SJSA1 (cell line): ENCODE measurements at regions not wholly inside any gene's neighbourhood (a gene's known extent, or its start where the extent isn't known, plus 50 kb on each side); places are given as distances from the start of the nearest gene placed in this dataset.

Source experiments
- DNase-seq, 2 experiments: peaks; one replicate each; pipeline ENCODE4 v3.0.0-alpha.2; 2015 to 2020; ENCODE audit warnings: low spot score in 2 of 2, low read depth in 1 of 2
- H3K27ac ChIP-seq: fragments of 250-450 bp; sonication (Bioruptor Pico); 2 replicates; pipeline ENCODE4 v1.5.1; 2020; ENCODE audit warnings: mild to moderate bottlenecking, moderate library complexity
- H3K27me3 ChIP-seq: fragments of 250-450 bp; sonication (Bioruptor Pico); replicated peaks from 2 replicates; pipeline ENCODE4 v1.5.1; 2020; ENCODE audit warnings: mild to moderate bottlenecking, moderate library complexity
- H3K36me3 ChIP-seq: fragments of 250-450 bp; sonication (Bioruptor Pico); 2 replicates; pipeline ENCODE4 v1.5.1; 2020; ENCODE audit warnings: mild to moderate bottlenecking
- H3K4me1 ChIP-seq: fragments of 250-450 bp; sonication (Bioruptor Pico); replicated peaks from 2 replicates; pipeline ENCODE4 v1.6.1; 2021; ENCODE audit warnings: mild to moderate bottlenecking
- H3K4me3 ChIP-seq: fragments of 250-450 bp; sonication (Bioruptor Pico); 2 replicates; pipeline ENCODE4 v1.5.1; 2020; ENCODE audit warnings: mild to moderate bottlenecking
- H3K9me3 ChIP-seq: fragments of 250-450 bp; sonication (Bioruptor Pico); replicated peaks from 2 replicates; pipeline ENCODE4 v1.5.1; 2020; ENCODE audit warnings: mild to moderate bottlenecking

GRCh38 chr14:56394826-56395530 is 184.6 kb upstream of the TMEM260 start:
- no peak overlapping the region for H3K27ac ChIP-seq
- H3K36me3 ChIP-seq = no peaks in the 10 kb centered on the region
- H3K4me1 ChIP-seq = no peaks in the 10 kb centered on the region
- no peak overlapping the region for H3K4me3 ChIP-seq
- no peaks in the 10 kb centered on the region for H3K27me3 ChIP-seq
- no peaks in the 10 kb centered on the region for H3K9me3 ChIP-seq
- DNase-seq = no peak

GRCh38 chr14:56400109-56400825 is 179.3 kb upstream of the TMEM260 start:
- H3K9me3 ChIP-seq = no peaks in the 10 kb centered on the region
- no peak overlapping the region for H3K27ac ChIP-seq
- DNase-seq = no peak
- H3K4me3 ChIP-seq = no peak overlapping the region
- no peaks in the 10 kb centered on the region for H3K36me3 ChIP-seq
- H3K4me1 ChIP-seq = no peaks in the 10 kb centered on the region
- no peaks in the 10 kb centered on the region for H3K27me3 ChIP-seq

GRCh38 chr14:56412468-56413434 is 166.8 kb upstream of the TMEM260 start:
- no peaks in the 10 kb centered on the region for H3K9me3 ChIP-seq
- DNase-seq = no peak
- no peak overlapping the region for H3K4me3 ChIP-seq
- no peak overlapping the region for H3K27ac ChIP-seq
- H3K36me3 ChIP-seq = no peaks in the 10 kb centered on the region
- H3K4me1 ChIP-seq = no peaks in the 10 kb centered on the region
- H3K27me3 ChIP-seq = no peaks in the 10 kb centered on the region

- Histone ChIP-seq H3K27me3 (no peaks in the 10 kb centered on the region), H3K4me3 (no peak overlapping the region), H3K9me3 (no peaks in the 10 kb centered on the region), H3K36me3 (no peaks in the 10 kb centered on the region), H3K27ac (no peak overlapping the region), H3K4me1 (no peaks in the 10 kb centered on the region)
- DNase-seq = no peak
These were observed 165.9 kb upstream of the TMEM260 start for GRCh38 chr14:56413721-56414120.

GRCh38 chr14:56414236-56414635 is 165.4 kb upstream of the TMEM260 start:
- Histone ChIP-seq H3K36me3 (no peaks in the 10 kb centered on the region), H3K9me3 (no peaks in the 10 kb centered on the region), H3K27ac (no peak overlapping the region), H3K4me3 (no peak overlapping the region), H3K27me3 (no peaks in the 10 kb centered on the region), H3K4me1 (no peaks in the 10 kb centered on the region)
- DNase-seq = no peak

- H3K27ac ChIP-seq = no peak overlapping the region
- no peak overlapping the region for H3K4me3 ChIP-seq
- no peaks in the 10 kb centered on the region for H3K27me3 ChIP-seq
- no peak for DNase-seq
- no peaks in the 10 kb centered on the region for H3K9me3 ChIP-seq
- no peaks in the 10 kb centered on the region for H3K36me3 ChIP-seq
- no peaks in the 10 kb centered on the region for H3K4me1 ChIP-seq
These were observed 163.4 kb upstream of the TMEM260 start for GRCh38 chr14:56416213-56416612.

- Histone ChIP-seq H3K27ac (no peak overlapping the region), H3K4me3 (no peak overlapping the region), H3K36me3 (no peaks in the 10 kb centered on the region), H3K4me1 (peaks cover under 1% of the 10 kb centered on the region), H3K9me3 (no peaks in the 10 kb centered on the region), H3K27me3 (no peaks in the 10 kb centered on the region)
- DNase-seq = no peak
These were observed 162.4 kb upstream of the TMEM260 start for GRCh38 chr14:56417173-56417572.

- peaks cover 25% of the 10 kb centered on the region for H3K4me1 ChIP-seq
- no peaks in the 10 kb centered on the region for H3K27me3 ChIP-seq
- no peaks in the 10 kb centered on the region; the same call in 1 of the 2 replicates for H3K9me3 ChIP-seq
- no peak overlapping the region for H3K4me3 ChIP-seq
- no peak overlapping the region for H3K27ac ChIP-seq
- H3K36me3 ChIP-seq = no peaks in the 10 kb centered on the region
- DNase-seq = no peak
These were observed 159.8 kb upstream of the TMEM260 start for GRCh38 chr14:56419750-56420149.

GRCh38 chr14:56422221-56422620 is 157.4 kb upstream of the TMEM260 start:
- no peaks in the 10 kb centered on the region for H3K27me3 ChIP-seq
- no peak for DNase-seq
- no peaks in the 10 kb centered on the region for H3K36me3 ChIP-seq
- no peak overlapping the region for H3K27ac ChIP-seq
- H3K4me3 ChIP-seq = no peak overlapping the region
- H3K4me1 ChIP-seq = peaks cover 25% of the 10 kb centered on the region
- no peaks in the 10 kb centered on the region; the same call in 1 of the 2 replicates for H3K9me3 ChIP-seq

GRCh38 chr14:56422703-56423213 is 156.8 kb upstream of the TMEM260 start:
- peak in 1 of 2 experiments; percentile 46 for DNase-seq
- Histone ChIP-seq H3K27me3 (no peaks in the 10 kb centered on the region), H3K36me3 (no peaks in the 10 kb centered on the region), H3K27ac (no peak overlapping the region), H3K4me3 (no peak overlapping the region), H3K9me3 (no peaks in the 10 kb centered on the region; the same call in 1 of the 2 replicates), H3K4me1 (peaks cover 25% of the 10 kb centered on the region)

- Histone ChIP-seq H3K36me3 (no peaks in the 10 kb centered on the region), H3K9me3 (no peaks in the 10 kb centered on the region; the same call in 1 of the 2 replicates), H3K4me3 (no peak overlapping the region), H3K27ac (no peak overlapping the region), H3K27me3 (no peaks in the 10 kb centered on the region), H3K4me1 (peaks cover 25% of the 10 kb centered on the region)
- peak; percentile 60 to 82 for DNase-seq
These were observed 156.1 kb upstream of the TMEM260 start for GRCh38 chr14:56423544-56423943.

- Histone ChIP-seq H3K4me1 (no peaks in the 10 kb centered on the region), H3K27ac (no peak overlapping the region), H3K27me3 (peaks cover 5% of the 10 kb centered on the region; the same call in 1 of the 2 replicates), H3K4me3 (no peak overlapping the region), H3K36me3 (no peaks in the 10 kb centered on the region), H3K9me3 (no peaks in the 10 kb centered on the region)
- no peak for DNase-seq
These were observed 148.6 kb upstream of the TMEM260 start for GRCh38 chr14:56431013-56431412.

- no peak overlapping the region for H3K27ac ChIP-seq
- no peaks in the 10 kb centered on the region for H3K36me3 ChIP-seq
- H3K4me3 ChIP-seq = no peak overlapping the region
- no peak for DNase-seq
- no peaks in the 10 kb centered on the region for H3K4me1 ChIP-seq
- no peaks in the 10 kb centered on the region for H3K27me3 ChIP-seq
- no peaks in the 10 kb centered on the region for H3K9me3 ChIP-seq
These were observed 129.9 kb upstream of the TMEM260 start for GRCh38 chr14:56449670-56450213.
